H4 (cell line): ENCODE measurements at regions not wholly inside any gene's neighbourhood (a gene's known extent, or its start where the extent isn't known, plus 50 kb on each side); places are given as distances from the start of the nearest gene placed in this dataset.
"Not testable (repeated sequence)": the region's sequence is repeated elsewhere in the genome, so short reads cannot be mapped to it uniquely, and the experiment has no call there.

Experiments
- DNase-seq: peaks from one replicate; pipeline ENCODE4 v3.0.0-alpha.2; 2015; ENCODE audit warnings: low spot score

- peak; percentile 5 for DNase-seq
Observed at GRCh38 chrX:37509349-37509748, 62.1 kb upstream of the LANCL3 start.

GRCh38 chrX:37516512-37516911 lies 54.9 kb upstream of the LANCL3 start:
- not testable (repeated sequence) for DNase-seq

- not testable (repeated sequence) for DNase-seq
Observed at GRCh38 chrX:37519261-37519660, 52.2 kb upstream of the LANCL3 start.

GRCh38 chrX:37520860-37521450 lies 50.5 kb upstream of the LANCL3 start:
- peak; percentile 36 for DNase-seq
